ENCODE measurements at regions not wholly inside any gene's neighbourhood (a gene's known extent, or its start where the extent isn't known, plus 50 kb on each side); places are given as distances from the start of the nearest gene placed in this dataset.

- H3K36me3 ChIP-seq (ENCODE audit: control insufficient read depth in 2 of 2, insufficient read depth in 1 of 2, low read length in 2 of 2): no peaks in the 10 kb centered on the region
- TF ChIP-seq ZNF473 (tag by site-specific recombination; IDR thresholded peaks at IDR 0.05) (no peak), ZNF18 (tag by site-specific recombination; IDR thresholded peaks at IDR 0.05) (no peak), EGR2 (tag by site-specific recombination; IDR thresholded peaks at IDR 0.05; ENCODE audit: low read depth) (no peak), ZNF416 (tag by site-specific recombination; IDR thresholded peaks at IDR 0.05) (no peak), ZNF629 (tag by site-specific recombination; IDR thresholded peaks at IDR 0.05) (no peak), CTCF (tag by site-specific recombination; IDR thresholded peaks at IDR 0.05) (no peak), ZFP41 (tag by site-specific recombination; IDR thresholded peaks at IDR 0.05; ENCODE audit: borderline replicate concordance) (no peak), ZNF248 (tag by site-specific recombination; IDR thresholded peaks at IDR 0.05) (no peak), ZBTB48 (tag by site-specific recombination; IDR thresholded peaks at IDR 0.05) (no peak), PRDM2 (tag by site-specific recombination; IDR thresholded peaks at IDR 0.05; ENCODE audit: borderline replicate concordance) (no peak)
- no peak overlapping the region for H3K4me3 ChIP-seq (ENCODE audit: low read depth, low read length)
- no peak overlapping the region for H3K27ac ChIP-seq (ENCODE audit: extremely low read depth, low read depth, low read length)
- ChIA-PET POLR2A (no interaction called here), CTCF (no interaction called here)
- H3K9me3 ChIP-seq (ENCODE audit: control insufficient read depth, insufficient read depth, low read depth, low read length): no peaks in the 10 kb centered on the region
- no peaks in the 10 kb centered on the region for H3K4me1 ChIP-seq (ENCODE audit: control insufficient read depth, insufficient read depth, low read length)
Measured at GRCh38 chr13:50424993-50425392, 409.7 kb downstream of the KCNRG start.

GRCh38 chr13:50425772-50426171, 410.5 kb downstream of the KCNRG start:
- Histone ChIP-seq H3K9me3 (ENCODE audit: control insufficient read depth, insufficient read depth, low read depth, low read length) (no peaks in the 10 kb centered on the region), H3K4me1 (ENCODE audit: control insufficient read depth, insufficient read depth, low read length) (no peaks in the 10 kb centered on the region), H3K36me3 (ENCODE audit: control insufficient read depth in 2 of 2, insufficient read depth in 1 of 2, low read length in 2 of 2) (no peaks in the 10 kb centered on the region), H3K4me3 (ENCODE audit: low read depth, low read length) (no peak overlapping the region), H3K27ac (ENCODE audit: extremely low read depth, low read depth, low read length) (no peak overlapping the region)
- ChIA-PET POLR2A (no interaction called here), CTCF (no interaction called here)
- TF ChIP-seq ZNF362 (tag by site-specific recombination; IDR thresholded peaks at IDR 0.05): no peak
- TF ChIP-seq ZNF274 (IDR thresholded peaks at IDR 0.05; ENCODE audit: low read length): no peak
- no peak for TF ChIP-seq ZNF274 (tag by site-specific recombination; IDR thresholded peaks at IDR 0.05; ENCODE audit: borderline replicate concordance)
- TF ChIP-seq ZNF596 (tag by site-specific recombination; IDR thresholded peaks at IDR 0.05): no peak
- TF ChIP-seq BCL11B (tag by site-specific recombination; IDR thresholded peaks at IDR 0.05; ENCODE audit: low read depth): no peak
- no peak for TF ChIP-seq ZNF354C (tag by site-specific recombination; IDR thresholded peaks at IDR 0.05; ENCODE audit: borderline replicate concordance, low read depth)
- TF ChIP-seq GLIS2 (tag by site-specific recombination; IDR thresholded peaks at IDR 0.05): no peak
- TF ChIP-seq SCRT1 (tag by site-specific recombination; IDR thresholded peaks at IDR 0.05; ENCODE audit: borderline replicate concordance): no peak
- TF ChIP-seq ZNF843 (tag by site-specific recombination; IDR thresholded peaks at IDR 0.05): no peak
- TF ChIP-seq ZNF548 (tag by site-specific recombination; IDR thresholded peaks at IDR 0.05): no peak
- TF ChIP-seq ZBTB7A (tag by site-specific recombination; IDR thresholded peaks at IDR 0.05; ENCODE audit: low read depth): no peak
- no peak for TF ChIP-seq ZNF510 (tag by site-specific recombination; IDR thresholded peaks at IDR 0.05; ENCODE audit: insufficient replicate concordance)
- no peak for TF ChIP-seq ZNF157 (tag by site-specific recombination; IDR thresholded peaks at IDR 0.05)
- no peak for TF ChIP-seq ZNF18 (tag by site-specific recombination; IDR thresholded peaks at IDR 0.05)
- TF ChIP-seq ZNF707 (tag by site-specific recombination; IDR thresholded peaks at IDR 0.05): no peak
- TF ChIP-seq ZNF610 (tag by site-specific recombination; IDR thresholded peaks at IDR 0.05; ENCODE audit: borderline replicate concordance): no peak

Data from HEK293 (cell line).